ENCODE measurements at regions not wholly inside any gene's neighbourhood (a gene's known extent, or its start where the extent isn't known, plus 50 kb on each side); places are given as distances from the start of the nearest gene placed in this dataset.

GRCh38 chr13:44206434-44206833 is 167.2 kb upstream of the SERP2 start:
- Histone ChIP-seq H3K9ac (ENCODE audit: insufficient read depth, low read depth, low read length) (no peak overlapping the region), H3K27me3 (ENCODE audit: control insufficient read depth in 1 of 2, insufficient read depth in 2 of 2, low read length in 2 of 2) (no peaks in the 10 kb centered on the region), H3K9me3 (ENCODE audit: low read length) (peaks cover 7% of the 10 kb centered on the region), H3K4me1 (ENCODE audit: insufficient read depth, low read length) (no peaks in the 10 kb centered on the region), H3K4me2 (ENCODE audit: low read depth, low read length) (no peak overlapping the region), H3K27ac (ENCODE audit: extremely low read length, insufficient read depth, low read length) (no peak overlapping the region), H2AFZ (ENCODE audit: low read length) (no peak overlapping the region), H3K4me3 (replicated peaks in 1 of 3; ENCODE audit: insufficient read depth in 1 of 3, low read depth in 2 of 3, low read length in 3 of 3) (no peak overlapping the region), H3K36me3 (replicated peaks in 1 of 2; ENCODE audit: control insufficient read depth in 1 of 2, insufficient read depth in 2 of 2, low read length in 2 of 2) (no peaks in the 10 kb centered on the region), H3K79me2 (ENCODE audit: insufficient read depth, low read length) (no peaks in the 10 kb centered on the region), H4K20me1 (ENCODE audit: insufficient read depth, low read length) (no peaks in the 10 kb centered on the region)
- ChIA-PET CTCF (ENCODE audit: low intra/inter-chr PET ratio, low total read pairs) (no interaction called here), POLR2A (no interaction called here)
- no TSS peak for BruUV-seq (replicated peaks)
- no peak for FAIRE-seq
- no peak for DNase-seq (ENCODE audit: low spot score)
- TF ChIP-seq ZNF496 (CRISPR knock-in tag; IDR thresholded peaks at IDR 0.05; ENCODE audit: insufficient replicate concordance) (no peak), ZNF709 (CRISPR knock-in tag; IDR thresholded peaks at IDR 0.05) (no peak), SP2 (CRISPR knock-in tag; IDR thresholded peaks at IDR 0.05) (no peak), FOXK1 (CRISPR knock-in tag; IDR thresholded peaks at IDR 0.05; ENCODE audit: borderline replicate concordance, low read depth) (no peak)
- TF ChIP-seq, protein P1, sequence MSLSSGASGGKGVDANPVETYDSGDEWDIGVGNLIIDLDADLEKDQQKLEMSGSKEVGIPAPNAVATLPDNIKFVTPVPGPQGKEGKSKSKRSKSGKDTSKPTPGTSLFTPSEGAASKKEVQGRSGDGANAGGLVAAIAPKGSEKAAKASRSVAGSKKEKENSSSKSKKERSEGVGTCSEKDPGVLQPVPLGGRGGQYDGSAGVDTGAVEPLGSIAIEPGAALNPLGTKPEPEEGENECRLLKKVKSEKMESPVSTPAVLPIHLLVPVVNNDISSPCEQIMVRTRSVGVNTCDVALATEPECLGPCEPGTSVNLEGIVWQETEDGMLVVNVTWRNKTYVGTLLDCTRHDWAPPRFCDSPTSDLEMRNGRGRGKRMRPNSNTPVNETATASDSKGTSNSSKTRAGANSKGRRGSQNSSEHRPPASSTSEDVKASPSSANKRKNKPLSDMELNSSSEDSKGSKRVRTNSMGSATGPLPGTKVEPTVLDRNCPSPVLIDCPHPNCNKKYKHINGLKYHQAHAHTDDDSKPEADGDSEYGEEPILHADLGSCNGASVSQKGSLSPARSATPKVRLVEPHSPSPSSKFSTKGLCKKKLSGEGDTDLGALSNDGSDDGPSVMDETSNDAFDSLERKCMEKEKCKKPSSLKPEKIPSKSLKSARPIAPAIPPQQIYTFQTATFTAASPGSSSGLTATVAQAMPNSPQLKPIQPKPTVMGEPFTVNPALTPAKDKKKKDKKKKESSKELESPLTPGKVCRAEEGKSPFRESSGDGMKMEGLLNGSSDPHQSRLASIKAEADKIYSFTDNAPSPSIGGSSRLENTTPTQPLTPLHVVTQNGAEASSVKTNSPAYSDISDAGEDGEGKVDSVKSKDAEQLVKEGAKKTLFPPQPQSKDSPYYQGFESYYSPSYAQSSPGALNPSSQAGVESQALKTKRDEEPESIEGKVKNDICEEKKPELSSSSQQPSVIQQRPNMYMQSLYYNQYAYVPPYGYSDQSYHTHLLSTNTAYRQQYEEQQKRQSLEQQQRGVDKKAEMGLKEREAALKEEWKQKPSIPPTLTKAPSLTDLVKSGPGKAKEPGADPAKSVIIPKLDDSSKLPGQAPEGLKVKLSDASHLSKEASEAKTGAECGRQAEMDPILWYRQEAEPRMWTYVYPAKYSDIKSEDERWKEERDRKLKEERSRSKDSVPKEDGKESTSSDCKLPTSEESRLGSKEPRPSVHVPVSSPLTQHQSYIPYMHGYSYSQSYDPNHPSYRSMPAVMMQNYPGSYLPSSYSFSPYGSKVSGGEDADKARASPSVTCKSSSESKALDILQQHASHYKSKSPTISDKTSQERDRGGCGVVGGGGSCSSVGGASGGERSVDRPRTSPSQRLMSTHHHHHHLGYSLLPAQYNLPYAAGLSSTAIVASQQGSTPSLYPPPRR (CRISPR knock-in tag; IDR thresholded peaks at IDR 0.05; ENCODE audit: borderline replicate concordance): no peak
- in situ Hi-C loops (cut with HindIII; ENCODE audit: extremely low pct_ligation_motif_present, low pct_unique_long_range_greater_than_20kb) (no loop called here), intact Hi-C loops (cut with micrococcal nuclease; ENCODE audit: unreplicated experiment) (no loop called here)
- no peak for ATAC-seq
- 0% methylated on average over 1 of the region's 3 CpGs for WGBS (ENCODE audit: low lambda C conversion rate)
